GM21576 (cell line): ENCODE measurements at regions not wholly inside any gene's neighbourhood (a gene's known extent, or its start where the extent isn't known, plus 50 kb on each side); places are given as distances from the start of the nearest gene placed in this dataset.
"Not testable (repeated sequence)": the region's sequence is repeated elsewhere in the genome, so short reads cannot be mapped to it uniquely, and the experiment has no call there.

Experiments
- ATAC-seq: cut with Tn5 transposase; IDR thresholded peaks from one replicate; pipeline ENCODE4 v1.9.1; 2021; ENCODE audit warnings: mild to moderate bottlenecking, moderate library complexity; ENCODE audit not compliant: unreplicated experiment

GRCh38 chr1:232322162-232322734 lies 307.7 kb downstream of the SIPA1L2 start:
- ATAC-seq = no peak

GRCh38 chr1:232319518-232320210 lies 310.3 kb downstream of the SIPA1L2 start:
- no peak for ATAC-seq

- ATAC-seq = no peak
Measured at GRCh38 chr1:232319072-232319471, 310.9 kb downstream of the SIPA1L2 start.

GRCh38 chr1:232318143-232318542 lies 311.8 kb downstream of the SIPA1L2 start:
- no peak for ATAC-seq

- no peak for ATAC-seq
Measured at GRCh38 chr1:232317350-232317749, 312.6 kb downstream of the SIPA1L2 start.

GRCh38 chr1:232316864-232317263 lies 313.1 kb downstream of the SIPA1L2 start:
- no peak for ATAC-seq

- not testable (repeated sequence) for ATAC-seq
Measured at GRCh38 chr1:232313876-232314275, 316.1 kb downstream of the SIPA1L2 start.

- no peak for ATAC-seq
Measured at GRCh38 chr1:232310541-232310940, 319.4 kb downstream of the SIPA1L2 start.

GRCh38 chr1:232308616-232309015 lies 321.3 kb downstream of the SIPA1L2 start:
- ATAC-seq = no peak

GRCh38 chr1:232307296-232308017 lies 322.5 kb downstream of the SIPA1L2 start:
- no peak for ATAC-seq

GRCh38 chr1:232306269-232306961 lies 323.5 kb downstream of the SIPA1L2 start:
- no peak for ATAC-seq

GRCh38 chr1:232305050-232305449 lies 324.9 kb downstream of the SIPA1L2 start:
- no peak for ATAC-seq

GRCh38 chr1:232303222-232303620 lies 326.7 kb downstream of the SIPA1L2 start:
- ATAC-seq = no peak

GRCh38 chr1:232302376-232303221 lies 327.3 kb downstream of the SIPA1L2 start:
- no peak for ATAC-seq

GRCh38 chr1:232301246-232301645 lies 328.7 kb downstream of the SIPA1L2 start:
- ATAC-seq = no peak

GRCh38 chr1:232300466-232300865 lies 329.5 kb downstream of the SIPA1L2 start:
- no peak for ATAC-seq

- no peak for ATAC-seq
Measured at GRCh38 chr1:232296461-232296860, 333.5 kb downstream of the SIPA1L2 start.

GRCh38 chr1:232293361-232293760 lies 336.6 kb downstream of the SIPA1L2 start:
- no peak for ATAC-seq

- ATAC-seq = no peak
Measured at GRCh38 chr1:232292818-232293217, 337.1 kb downstream of the SIPA1L2 start.

GRCh38 chr1:232292239-232292638 lies 337.7 kb downstream of the SIPA1L2 start:
- no peak for ATAC-seq

GRCh38 chr1:232291681-232292080 lies 338.3 kb downstream of the SIPA1L2 start:
- ATAC-seq = no peak
